Activated CD8-positive, alpha-beta T cell treated with anti-CD3 and anti-CD28 coated beads for 36 hours (primary cell): ENCODE measurements at regions not wholly inside any gene's neighbourhood (a gene's known extent, or its start where the extent isn't known, plus 50 kb on each side); places are given as distances from the start of the nearest gene placed in this dataset.

Experiments
- ATAC-seq: fragments of 200-7000 bp; cut with Tn5 transposase; one replicate; pipeline ENCODE4 v1.10.0; 2021; ENCODE audit warnings: mild to moderate bottlenecking, moderate library complexity
- CTCF ChIA-PET: fragments of 350-600 bp; sonication (Branson Sonifier 250); formaldehyde crosslinking; loops from one replicate; lab custom pipeline; 2021; ENCODE audit warnings: antibody characterized with exemption; lab: Charles Lee
- POLR2A ChIA-PET: fragments of 350-600 bp; sonication (Branson Sonifier 250); formaldehyde crosslinking; loops from one replicate; lab custom pipeline; 2021; ENCODE audit warnings: antibody characterized with exemption; lab: Charles Lee
- DNase-seq: peaks from one replicate; pipeline ENCODE4 v3.0.0-alpha.2; 2020
- H3K27ac Mint-ChIP-seq: one replicate; pipeline ENCODE4 v1.8.0; 2021; ENCODE audit warnings: mild to moderate bottlenecking, mixed read lengths
- H3K27me3 Mint-ChIP-seq: one replicate; pipeline ENCODE4 v1.8.0; 2021; ENCODE audit warnings: mixed read lengths
- H3K36me3 Mint-ChIP-seq: one replicate; pipeline ENCODE4 v1.8.0; 2021; ENCODE audit warnings: low read depth, mixed read lengths
- H3K4me1 Mint-ChIP-seq: one replicate; pipeline ENCODE4 v1.8.0; 2021; ENCODE audit warnings: low read depth, mixed read lengths
- H3K4me3 Mint-ChIP-seq: one replicate; pipeline ENCODE4 v1.8.0; 2021; ENCODE audit warnings: mild to moderate bottlenecking, moderate library complexity, mixed read lengths
- H3K9me3 Mint-ChIP-seq: one replicate; pipeline ENCODE4 v1.8.0; 2021; ENCODE audit warnings: mixed read lengths
- intact Hi-C: fragments of 100-400 bp; cut with micrococcal nuclease; formaldehyde crosslinking; loops from one replicate; pipeline ENCODE4 v1.10.0; 2022
- TF ChIP-seq, protein P1 (sequence below): fragments of 200-600 bp; IDR thresholded peaks from one replicate; pipeline ENCODE4 v1.8.0; 2022; ENCODE audit warnings: antibody characterized with exemption, mild to moderate bottlenecking

DNA sequence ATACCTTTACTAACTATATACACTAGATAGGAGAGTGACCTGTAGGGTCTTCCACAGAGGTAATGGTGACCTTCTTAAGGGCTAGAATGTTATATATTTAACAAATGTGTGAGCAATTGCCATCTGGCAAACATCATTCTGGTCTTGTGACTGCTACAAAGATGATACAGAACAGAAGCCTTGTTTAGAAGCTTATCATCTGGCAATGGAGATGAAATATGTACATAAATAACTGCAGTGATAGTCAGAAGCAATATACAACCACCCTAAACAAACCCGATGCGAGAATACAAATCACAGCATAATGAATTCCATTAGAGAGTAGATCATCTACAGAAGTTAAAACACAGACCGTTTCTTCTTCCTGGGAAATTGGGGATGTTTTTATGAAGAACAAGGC, 952.7 kb upstream of the SLIT2 start:
- Mint-ChIP-seq H3K4me3 (no peak overlapping the region), H3K27ac (no peak overlapping the region), H3K9me3 (peaks cover 16% of the 10 kb centered on the region), H3K36me3 (no peaks in the 10 kb centered on the region), H3K4me1 (no peaks in the 10 kb centered on the region), H3K27me3 (no peaks in the 10 kb centered on the region)
- ATAC-seq: no peak
- CTCF ChIA-PET: no interaction called here
- no peak for DNase-seq
- TF ChIP-seq, protein P1, sequence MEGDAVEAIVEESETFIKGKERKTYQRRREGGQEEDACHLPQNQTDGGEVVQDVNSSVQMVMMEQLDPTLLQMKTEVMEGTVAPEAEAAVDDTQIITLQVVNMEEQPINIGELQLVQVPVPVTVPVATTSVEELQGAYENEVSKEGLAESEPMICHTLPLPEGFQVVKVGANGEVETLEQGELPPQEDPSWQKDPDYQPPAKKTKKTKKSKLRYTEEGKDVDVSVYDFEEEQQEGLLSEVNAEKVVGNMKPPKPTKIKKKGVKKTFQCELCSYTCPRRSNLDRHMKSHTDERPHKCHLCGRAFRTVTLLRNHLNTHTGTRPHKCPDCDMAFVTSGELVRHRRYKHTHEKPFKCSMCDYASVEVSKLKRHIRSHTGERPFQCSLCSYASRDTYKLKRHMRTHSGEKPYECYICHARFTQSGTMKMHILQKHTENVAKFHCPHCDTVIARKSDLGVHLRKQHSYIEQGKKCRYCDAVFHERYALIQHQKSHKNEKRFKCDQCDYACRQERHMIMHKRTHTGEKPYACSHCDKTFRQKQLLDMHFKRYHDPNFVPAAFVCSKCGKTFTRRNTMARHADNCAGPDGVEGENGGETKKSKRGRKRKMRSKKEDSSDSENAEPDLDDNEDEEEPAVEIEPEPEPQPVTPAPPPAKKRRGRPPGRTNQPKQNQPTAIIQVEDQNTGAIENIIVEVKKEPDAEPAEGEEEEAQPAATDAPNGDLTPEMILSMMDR: no peak
- intact Hi-C loops: no loop called here
- POLR2A ChIA-PET: no interaction called here

DNA sequence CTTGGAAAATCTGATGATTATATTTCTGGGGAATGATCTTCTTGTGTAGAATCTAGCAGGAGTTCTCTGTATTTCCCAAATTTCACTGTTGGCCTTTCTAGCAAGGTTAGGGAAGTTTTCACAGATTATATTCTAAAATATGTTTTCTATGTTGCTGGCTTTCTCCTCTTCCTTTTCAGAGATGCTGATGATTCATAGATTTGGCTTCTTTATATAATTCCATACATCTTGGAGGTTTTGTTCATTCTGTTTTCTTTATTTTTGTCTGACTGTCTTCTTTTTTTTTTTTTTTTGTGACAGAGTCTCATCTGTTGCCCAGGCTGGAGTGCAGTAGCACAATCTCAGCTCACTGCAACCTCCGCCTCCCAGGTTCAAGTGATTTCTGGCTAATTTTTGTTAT, 957.9 kb upstream of the SLIT2 start:
- H3K4me1 Mint-ChIP-seq: no peaks in the 10 kb centered on the region
- intact Hi-C loops: no loop called here
- ChIA-PET CTCF (no interaction called here), POLR2A (interaction anchor here (0.6 kb wide), 1 partner anchor 620 kb away, joined by 4 read pairs; no protein-coding TSS in a partner anchor)
- DNase-seq (no peak), ATAC-seq (no peak)
- H3K27ac Mint-ChIP-seq: no peak overlapping the region
- H3K27me3 Mint-ChIP-seq: no peaks in the 10 kb centered on the region
- H3K9me3 Mint-ChIP-seq: peaks cover 43% of the 10 kb centered on the region
- no peak overlapping the region for H3K4me3 Mint-ChIP-seq
- TF ChIP-seq, protein P1: no peak
- no peaks in the 10 kb centered on the region for H3K36me3 Mint-ChIP-seq

DNA sequence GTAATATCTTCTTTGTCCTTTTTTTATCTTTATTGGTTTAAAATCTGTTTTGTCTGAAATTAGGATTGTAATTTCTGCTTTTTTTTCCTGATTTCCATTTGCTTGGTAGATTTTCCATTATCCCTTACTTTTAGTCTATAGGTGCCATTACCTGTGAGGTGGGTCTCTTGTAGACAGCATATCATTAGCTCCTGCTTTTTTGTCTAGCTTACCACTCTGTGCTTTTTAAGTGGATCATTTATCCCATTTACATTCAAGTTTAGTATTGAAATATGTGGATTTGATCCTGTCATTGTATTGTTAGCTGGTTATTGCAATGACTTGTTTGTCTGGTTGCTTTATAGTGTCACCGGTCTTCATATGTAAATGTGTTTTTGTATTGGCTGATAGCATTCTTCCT, 958.6 kb upstream of the SLIT2 start:
- Mint-ChIP-seq H3K4me1 (no peaks in the 10 kb centered on the region), H3K4me3 (no peak overlapping the region), H3K27me3 (no peaks in the 10 kb centered on the region), H3K9me3 (peaks cover 43% of the 10 kb centered on the region), H3K27ac (no peak overlapping the region), H3K36me3 (no peaks in the 10 kb centered on the region)
- no peak for ATAC-seq
- TF ChIP-seq, protein P1: no peak
- DNase-seq: no peak
- POLR2A ChIA-PET: no interaction called here
- intact Hi-C loops: no loop called here
- CTCF ChIA-PET: no interaction called here

DNA sequence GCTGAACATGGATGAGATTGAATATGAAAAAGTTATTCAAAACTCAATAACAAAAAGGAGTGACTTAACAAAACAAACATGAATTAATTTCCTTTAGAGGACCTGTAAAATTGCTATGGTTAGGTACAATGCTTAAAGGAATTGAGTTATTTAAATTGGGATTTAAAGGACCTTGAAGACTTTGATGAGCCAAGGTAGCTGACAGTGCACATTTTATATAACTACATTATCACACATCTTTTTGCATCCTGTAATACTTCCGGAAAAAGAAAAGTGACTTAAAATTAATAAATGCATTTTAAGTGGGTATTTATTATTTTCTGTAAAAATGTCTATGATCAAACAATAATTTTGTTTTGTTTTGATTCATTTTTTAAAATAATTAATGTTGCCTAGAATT, 964.8 kb upstream of the SLIT2 start:
- ATAC-seq (no peak), DNase-seq (no peak)
- CTCF ChIA-PET: no interaction called here
- Mint-ChIP-seq H3K36me3 (no peaks in the 10 kb centered on the region), H3K4me3 (no peak overlapping the region), H3K9me3 (peaks cover 28% of the 10 kb centered on the region), H3K4me1 (no peaks in the 10 kb centered on the region), H3K27ac (no peak overlapping the region), H3K27me3 (no peaks in the 10 kb centered on the region)
- TF ChIP-seq, protein P1: no peak
- POLR2A ChIA-PET: no interaction called here
- intact Hi-C loops: no loop called here

DNA sequence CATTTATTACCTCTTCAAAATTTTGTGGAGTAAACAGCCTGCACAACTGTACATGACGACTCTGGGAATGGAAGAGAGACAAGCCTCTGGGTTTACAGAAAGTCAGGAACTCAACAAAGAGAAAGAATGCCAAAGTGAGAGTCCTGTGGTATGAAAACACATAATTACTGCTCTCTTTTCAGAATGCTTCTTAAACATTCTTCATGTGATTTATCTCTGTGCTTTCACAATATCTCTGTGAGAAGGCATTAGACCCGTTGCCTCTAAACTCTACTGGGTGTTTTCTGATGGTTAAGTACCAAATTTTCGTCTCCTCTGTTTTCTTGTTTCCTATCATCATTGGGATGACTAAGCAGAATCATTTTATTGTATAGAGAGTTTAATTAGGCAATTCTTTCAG, 966.6 kb upstream of the SLIT2 start:
- H3K4me3 Mint-ChIP-seq: no peak overlapping the region
- intact Hi-C loops: no loop called here
- H3K36me3 Mint-ChIP-seq: no peaks in the 10 kb centered on the region
- no peak for DNase-seq
- peaks cover 25% of the 10 kb centered on the region for H3K9me3 Mint-ChIP-seq
- TF ChIP-seq, protein P1: no peak
- POLR2A ChIA-PET: no interaction called here
- H3K4me1 Mint-ChIP-seq: no peaks in the 10 kb centered on the region
- H3K27ac Mint-ChIP-seq: no peak overlapping the region
- CTCF ChIA-PET: no interaction called here
- ATAC-seq: no peak
- no peaks in the 10 kb centered on the region for H3K27me3 Mint-ChIP-seq
